ENCODE measurements at regions not wholly inside any gene's neighbourhood (a gene's known extent, or its start where the extent isn't known, plus 50 kb on each side); places are given as distances from the start of the nearest gene placed in this dataset.

DNA sequence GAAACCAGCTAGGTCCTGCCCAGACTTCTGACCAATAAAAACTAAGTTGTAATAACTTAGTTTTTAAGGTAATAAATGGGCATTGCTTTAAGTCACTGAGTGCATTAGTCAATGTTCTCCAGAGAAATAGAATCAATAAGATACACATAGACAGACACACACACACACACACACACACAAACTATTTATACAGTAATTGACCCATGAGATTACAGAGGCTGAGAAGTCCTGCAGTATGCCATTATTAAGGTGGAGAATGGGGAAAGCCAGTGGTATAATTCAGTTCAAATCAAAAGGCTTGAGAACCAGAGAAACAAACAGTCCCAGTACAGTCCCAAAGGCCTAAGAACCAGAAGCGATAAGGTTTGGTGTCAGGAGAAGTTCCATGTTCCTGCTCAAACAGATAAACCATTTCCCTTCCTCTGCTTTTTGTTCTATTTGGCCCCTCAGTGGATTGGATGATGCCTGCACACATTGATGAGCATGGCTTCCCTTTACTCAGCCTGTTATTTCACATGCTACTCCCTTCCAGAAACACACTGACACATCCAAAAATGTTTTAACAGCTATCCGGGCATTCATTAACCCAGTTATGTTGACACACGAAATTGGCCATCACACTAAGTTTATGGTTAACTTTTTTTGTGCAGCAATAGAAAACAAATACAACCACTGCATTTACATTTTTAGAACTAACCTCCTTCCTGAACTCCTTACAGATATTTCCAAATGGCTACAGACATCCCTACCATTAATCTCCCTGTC is 828.2 kb upstream of the NCAM2 start:
- Histone ChIP-seq H3K4me2 (ENCODE audit: low read length) (no peak overlapping the region), H3K4me1 (ENCODE audit: control insufficient read depth in 1 of 2, insufficient read depth in 2 of 2, low read length in 2 of 2) (no peaks in the 10 kb centered on the region), H3K9me2 (ENCODE audit: insufficient read depth) (no peaks in the 10 kb centered on the region), H3K9me3 (ENCODE audit: control insufficient read depth in 1 of 2, insufficient read depth in 1 of 2, low read depth in 1 of 2, low read length in 2 of 2) (peaks cover 0 to 9% of the 10 kb centered on the region in 2 experiments; a peak in 3 of 4 replicates), H3K36me3 (ENCODE audit: control insufficient read depth in 1 of 2, insufficient read depth in 2 of 2, low read length in 2 of 2) (no peaks in the 10 kb centered on the region), H3K4me3 (replicated peaks in 1 of 2; ENCODE audit: low read depth in 1 of 2, low read length in 2 of 2) (no peak overlapping the region), H3K9ac (ENCODE audit: low read length) (no peak overlapping the region), H2AFZ (ENCODE audit: low read depth, low read length, poor library complexity, severe bottlenecking) (no peak overlapping the region), H3K27ac (ENCODE audit: low read depth, low read length) (no peak overlapping the region), H4K20me1 (ENCODE audit: insufficient read depth) (no peaks in the 10 kb centered on the region), H3K79me2 (ENCODE audit: insufficient read depth, low read length) (no peaks in the 10 kb centered on the region), H3K27me3 (ENCODE audit: insufficient read depth, low read length) (no peaks in the 10 kb centered on the region)
- POLR2A ChIA-PET = no interaction called here
- no peak for DNase-seq (ENCODE audit: low read depth, low spot score)
- intact Hi-C loops (cut with micrococcal nuclease) = no loop called here
- CTCF ChIA-PET = no interaction called here
- no peak for TF ChIP-seq SIN3A (IDR thresholded peaks at IDR 0.05; ENCODE audit: low read depth)
- TF ChIP-seq, protein P1, sequence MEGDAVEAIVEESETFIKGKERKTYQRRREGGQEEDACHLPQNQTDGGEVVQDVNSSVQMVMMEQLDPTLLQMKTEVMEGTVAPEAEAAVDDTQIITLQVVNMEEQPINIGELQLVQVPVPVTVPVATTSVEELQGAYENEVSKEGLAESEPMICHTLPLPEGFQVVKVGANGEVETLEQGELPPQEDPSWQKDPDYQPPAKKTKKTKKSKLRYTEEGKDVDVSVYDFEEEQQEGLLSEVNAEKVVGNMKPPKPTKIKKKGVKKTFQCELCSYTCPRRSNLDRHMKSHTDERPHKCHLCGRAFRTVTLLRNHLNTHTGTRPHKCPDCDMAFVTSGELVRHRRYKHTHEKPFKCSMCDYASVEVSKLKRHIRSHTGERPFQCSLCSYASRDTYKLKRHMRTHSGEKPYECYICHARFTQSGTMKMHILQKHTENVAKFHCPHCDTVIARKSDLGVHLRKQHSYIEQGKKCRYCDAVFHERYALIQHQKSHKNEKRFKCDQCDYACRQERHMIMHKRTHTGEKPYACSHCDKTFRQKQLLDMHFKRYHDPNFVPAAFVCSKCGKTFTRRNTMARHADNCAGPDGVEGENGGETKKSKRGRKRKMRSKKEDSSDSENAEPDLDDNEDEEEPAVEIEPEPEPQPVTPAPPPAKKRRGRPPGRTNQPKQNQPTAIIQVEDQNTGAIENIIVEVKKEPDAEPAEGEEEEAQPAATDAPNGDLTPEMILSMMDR (IDR thresholded peaks at IDR 0.05 in 2 of 3, conservative IDR thresholded peaks at IDR 0.05 in 1 of 3; ENCODE audit: borderline replicate concordance in 1 of 3, insufficient read depth in 1 of 3, low read depth in 2 of 3, low read length in 2 of 3) = no peak
- no peak for ATAC-seq
- RAD21 ChIA-PET (ENCODE audit: low non-redundant PET in 1 of 2, low total read pairs in 2 of 2, uncharacterized antibody in 2 of 2, unreplicated experiment in 2 of 2) = no interaction called here
- no TSS peak for BruUV-seq (replicated peaks)

DNA sequence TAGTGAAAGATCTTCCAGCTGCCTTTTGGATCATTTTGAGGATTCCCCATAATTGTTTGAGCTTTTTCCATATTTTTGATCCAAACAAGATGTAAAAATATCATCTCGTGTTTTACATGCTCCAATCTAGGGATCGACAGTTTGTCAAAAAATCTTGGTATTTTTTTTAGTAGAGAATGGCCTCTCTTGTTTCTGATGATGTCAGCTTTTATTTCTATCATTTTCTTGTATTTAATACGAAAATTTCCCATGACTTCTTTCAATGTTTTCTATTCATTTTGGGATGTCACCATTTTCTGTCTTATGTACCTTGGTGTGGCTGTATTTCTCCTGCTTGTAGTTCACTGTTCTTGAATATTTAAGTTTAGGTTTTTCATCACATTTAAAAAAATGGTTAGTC is 812.0 kb upstream of the NCAM2 start:
- peaks cover 11 to 18% of the 10 kb centered on the region in 2 experiments; a peak in 3 of 4 replicates for H3K9me3 ChIP-seq (ENCODE audit: control insufficient read depth in 1 of 2, insufficient read depth in 1 of 2, low read depth in 1 of 2, low read length in 2 of 2)
- no peak overlapping the region for H3K4me3 ChIP-seq (replicated peaks in 1 of 2; ENCODE audit: low read depth in 1 of 2, low read length in 2 of 2)
- no peaks in the 10 kb centered on the region; the same call in 1 of the 2 replicates for H4K20me1 ChIP-seq (ENCODE audit: insufficient read depth)
- no peak overlapping the region for H3K9ac ChIP-seq (ENCODE audit: low read length)
- no peaks in the 10 kb centered on the region for H3K4me1 ChIP-seq (ENCODE audit: control insufficient read depth in 1 of 2, insufficient read depth in 2 of 2, low read length in 2 of 2)
- no peaks in the 10 kb centered on the region for H3K79me2 ChIP-seq (ENCODE audit: insufficient read depth, low read length)
- H3K36me3 ChIP-seq (ENCODE audit: control insufficient read depth in 1 of 2, insufficient read depth in 2 of 2, low read length in 2 of 2) = no peaks in the 10 kb centered on the region
- H3K4me2 ChIP-seq (ENCODE audit: low read length) = no peak overlapping the region
- ChIA-PET RAD21 (ENCODE audit: low non-redundant PET in 1 of 2, low total read pairs in 2 of 2, uncharacterized antibody in 2 of 2, unreplicated experiment in 2 of 2) (no interaction called here), POLR2A (no interaction called here), CTCF (no interaction called here)
- DNase-seq (ENCODE audit: low read depth, low spot score) (no peak), ATAC-seq (no peak)
- BruUV-seq (replicated peaks) = no TSS peak
- no peaks in the 10 kb centered on the region for H3K9me2 ChIP-seq (ENCODE audit: insufficient read depth)
- no peak overlapping the region for H2AFZ ChIP-seq (ENCODE audit: low read depth, low read length, poor library complexity, severe bottlenecking)
- intact Hi-C loops (cut with micrococcal nuclease) = no loop called here
- H3K27me3 ChIP-seq (ENCODE audit: insufficient read depth, low read length) = no peaks in the 10 kb centered on the region
- no peak overlapping the region for H3K27ac ChIP-seq (ENCODE audit: low read depth, low read length)
- TF ChIP-seq, protein P2, sequence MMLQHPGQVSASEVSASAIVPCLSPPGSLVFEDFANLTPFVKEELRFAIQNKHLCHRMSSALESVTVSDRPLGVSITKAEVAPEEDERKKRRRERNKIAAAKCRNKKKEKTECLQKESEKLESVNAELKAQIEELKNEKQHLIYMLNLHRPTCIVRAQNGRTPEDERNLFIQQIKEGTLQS (IDR thresholded peaks at IDR 0.05) = no peak
- TF ChIP-seq, protein P3, sequence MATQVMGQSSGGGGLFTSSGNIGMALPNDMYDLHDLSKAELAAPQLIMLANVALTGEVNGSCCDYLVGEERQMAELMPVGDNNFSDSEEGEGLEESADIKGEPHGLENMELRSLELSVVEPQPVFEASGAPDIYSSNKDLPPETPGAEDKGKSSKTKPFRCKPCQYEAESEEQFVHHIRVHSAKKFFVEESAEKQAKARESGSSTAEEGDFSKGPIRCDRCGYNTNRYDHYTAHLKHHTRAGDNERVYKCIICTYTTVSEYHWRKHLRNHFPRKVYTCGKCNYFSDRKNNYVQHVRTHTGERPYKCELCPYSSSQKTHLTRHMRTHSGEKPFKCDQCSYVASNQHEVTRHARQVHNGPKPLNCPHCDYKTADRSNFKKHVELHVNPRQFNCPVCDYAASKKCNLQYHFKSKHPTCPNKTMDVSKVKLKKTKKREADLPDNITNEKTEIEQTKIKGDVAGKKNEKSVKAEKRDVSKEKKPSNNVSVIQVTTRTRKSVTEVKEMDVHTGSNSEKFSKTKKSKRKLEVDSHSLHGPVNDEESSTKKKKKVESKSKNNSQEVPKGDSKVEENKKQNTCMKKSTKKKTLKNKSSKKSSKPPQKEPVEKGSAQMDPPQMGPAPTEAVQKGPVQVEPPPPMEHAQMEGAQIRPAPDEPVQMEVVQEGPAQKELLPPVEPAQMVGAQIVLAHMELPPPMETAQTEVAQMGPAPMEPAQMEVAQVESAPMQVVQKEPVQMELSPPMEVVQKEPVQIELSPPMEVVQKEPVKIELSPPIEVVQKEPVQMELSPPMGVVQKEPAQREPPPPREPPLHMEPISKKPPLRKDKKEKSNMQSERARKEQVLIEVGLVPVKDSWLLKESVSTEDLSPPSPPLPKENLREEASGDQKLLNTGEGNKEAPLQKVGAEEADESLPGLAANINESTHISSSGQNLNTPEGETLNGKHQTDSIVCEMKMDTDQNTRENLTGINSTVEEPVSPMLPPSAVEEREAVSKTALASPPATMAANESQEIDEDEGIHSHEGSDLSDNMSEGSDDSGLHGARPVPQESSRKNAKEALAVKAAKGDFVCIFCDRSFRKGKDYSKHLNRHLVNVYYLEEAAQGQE (IDR thresholded peaks at IDR 0.05; ENCODE audit: low read depth) = no peak
- no peak for TF ChIP-seq FOSL1 (IDR thresholded peaks at IDR 0.05; ENCODE audit: low read depth)
- TF ChIP-seq EZH2 (IDR thresholded peaks at IDR 0.05) = no peak
- TF ChIP-seq SP1 (IDR thresholded peaks at IDR 0.05; ENCODE audit: low read depth) = no peak
- TF ChIP-seq, protein P1 (IDR thresholded peaks at IDR 0.05 in 2 of 3, conservative IDR thresholded peaks at IDR 0.05 in 1 of 3; ENCODE audit: borderline replicate concordance in 1 of 3, insufficient read depth in 1 of 3, low read depth in 2 of 3, low read length in 2 of 3) = no peak
- no peak for TF ChIP-seq POLR2AphosphoS5 (IDR thresholded peaks at IDR 0.05; ENCODE audit: low read depth, low read length)
- no peak for TF ChIP-seq ZNF274 (IDR thresholded peaks at IDR 0.05; ENCODE audit: low read depth, low read length)
- no peak for TF ChIP-seq YY1 (IDR thresholded peaks at IDR 0.05; ENCODE audit: extremely low read depth, insufficient replicate concordance, low read depth, low read length)

Measured in HCT116 (cell line).